ENCODE measurements at regions not wholly inside any gene's neighbourhood (a gene's known extent, or its start where the extent isn't known, plus 50 kb on each side); places are given as distances from the start of the nearest gene placed in this dataset.

- Histone ChIP-seq H3K27ac (ENCODE audit: low read depth, low read length) (no peak overlapping the region), H3K36me3 (ENCODE audit: control insufficient read depth in 1 of 2, insufficient read depth in 2 of 2, low read length in 2 of 2) (no peaks in the 10 kb centered on the region), H3K4me3 (ENCODE audit: low read depth in 1 of 2, low read length in 2 of 2) (no peak overlapping the region), H3K9me3 (ENCODE audit: control insufficient read depth in 1 of 2, low read length in 2 of 2) (no peaks in the 10 kb centered on the region), H3K27me3 (ENCODE audit: control insufficient read depth in 1 of 2, insufficient read depth in 2 of 2, low read length in 2 of 2) (peaks cover 0 to 7% of the 10 kb centered on the region in 2 donors), H3K4me1 (ENCODE audit: control insufficient read depth in 1 of 2, insufficient read depth in 2 of 2, low read length in 2 of 2) (no peaks in the 10 kb centered on the region), H3K9ac (ENCODE audit: low read depth in 1 of 2, low read length in 2 of 2) (no peak overlapping the region)
These were observed 80.5 kb upstream of the AFF3 start for GRCh38 chr2:100222844-100223243.

- H3K36me3 ChIP-seq (ENCODE audit: control insufficient read depth in 1 of 2, insufficient read depth in 2 of 2, low read length in 2 of 2): no peaks in the 10 kb centered on the region
- H3K27me3 ChIP-seq (ENCODE audit: control insufficient read depth in 1 of 2, insufficient read depth in 2 of 2, low read length in 2 of 2): peaks cover 0 to under 1% of the 10 kb centered on the region in 2 donors
- H3K27ac ChIP-seq (ENCODE audit: low read depth, low read length): no peak overlapping the region
- H3K4me3 ChIP-seq (ENCODE audit: low read depth in 1 of 2, low read length in 2 of 2): no peak overlapping the region
- H3K4me1 ChIP-seq (ENCODE audit: control insufficient read depth in 1 of 2, insufficient read depth in 2 of 2, low read length in 2 of 2): peaks cover 17 to 24% of the 10 kb centered on the region in 2 donors
- no peak overlapping the region for H3K9ac ChIP-seq (ENCODE audit: low read depth in 1 of 2, low read length in 2 of 2)
- no peaks in the 10 kb centered on the region for H3K9me3 ChIP-seq (ENCODE audit: control insufficient read depth in 1 of 2, low read length in 2 of 2)
These were observed 76.2 kb upstream of the AFF3 start for GRCh38 chr2:100218552-100218951.

- H3K27ac ChIP-seq (ENCODE audit: low read depth, low read length): no peak overlapping the region
- no peak overlapping the region for H3K4me3 ChIP-seq (ENCODE audit: low read depth in 1 of 2, low read length in 2 of 2)
- H3K4me1 ChIP-seq (ENCODE audit: control insufficient read depth in 1 of 2, insufficient read depth in 2 of 2, low read length in 2 of 2): peaks cover 28 to 35% of the 10 kb centered on the region in 2 donors
- H3K9ac ChIP-seq (ENCODE audit: low read depth in 1 of 2, low read length in 2 of 2): no peak overlapping the region
- no peaks in the 10 kb centered on the region for H3K27me3 ChIP-seq (ENCODE audit: control insufficient read depth in 1 of 2, insufficient read depth in 2 of 2, low read length in 2 of 2)
- no peaks in the 10 kb centered on the region for H3K9me3 ChIP-seq (ENCODE audit: control insufficient read depth in 1 of 2, low read length in 2 of 2)
- no peaks in the 10 kb centered on the region for H3K36me3 ChIP-seq (ENCODE audit: control insufficient read depth in 1 of 2, insufficient read depth in 2 of 2, low read length in 2 of 2)
These were observed 74.9 kb upstream of the AFF3 start for GRCh38 chr2:100217323-100217722.

GRCh38 chr2:100216015-100216414 lies 73.6 kb upstream of the AFF3 start:
- H3K9ac ChIP-seq (ENCODE audit: low read depth in 1 of 2, low read length in 2 of 2): no peak overlapping the region
- no peak overlapping the region for H3K4me3 ChIP-seq (ENCODE audit: low read depth in 1 of 2, low read length in 2 of 2)
- no peaks in the 10 kb centered on the region for H3K9me3 ChIP-seq (ENCODE audit: control insufficient read depth in 1 of 2, low read length in 2 of 2)
- no peak overlapping the region for H3K27ac ChIP-seq (ENCODE audit: low read depth, low read length)
- H3K4me1 ChIP-seq (ENCODE audit: control insufficient read depth in 1 of 2, insufficient read depth in 2 of 2, low read length in 2 of 2): peaks cover 28 to 35% of the 10 kb centered on the region in 2 donors
- no peaks in the 10 kb centered on the region for H3K27me3 ChIP-seq (ENCODE audit: control insufficient read depth in 1 of 2, insufficient read depth in 2 of 2, low read length in 2 of 2)
- H3K36me3 ChIP-seq (ENCODE audit: control insufficient read depth in 1 of 2, insufficient read depth in 2 of 2, low read length in 2 of 2): no peaks in the 10 kb centered on the region

- H3K4me3 ChIP-seq (ENCODE audit: low read depth in 1 of 2, low read length in 2 of 2): no peak overlapping the region
- no peak overlapping the region for H3K9ac ChIP-seq (ENCODE audit: low read depth in 1 of 2, low read length in 2 of 2)
- H3K27ac ChIP-seq (ENCODE audit: low read depth, low read length): no peak overlapping the region
- no peaks in the 10 kb centered on the region for H3K9me3 ChIP-seq (ENCODE audit: control insufficient read depth in 1 of 2, low read length in 2 of 2)
- H3K4me1 ChIP-seq (ENCODE audit: control insufficient read depth in 1 of 2, insufficient read depth in 2 of 2, low read length in 2 of 2): peaks cover 28 to 35% of the 10 kb centered on the region in 2 donors
- no peaks in the 10 kb centered on the region for H3K27me3 ChIP-seq (ENCODE audit: control insufficient read depth in 1 of 2, insufficient read depth in 2 of 2, low read length in 2 of 2)
- H3K36me3 ChIP-seq (ENCODE audit: control insufficient read depth in 1 of 2, insufficient read depth in 2 of 2, low read length in 2 of 2): no peaks in the 10 kb centered on the region
These were observed 73.0 kb upstream of the AFF3 start for GRCh38 chr2:100215371-100215770.

- Histone ChIP-seq H3K9ac (ENCODE audit: low read depth in 1 of 2, low read length in 2 of 2) (peak overlapping the region in 1 of 2 donors; percentile 3), H3K9me3 (ENCODE audit: control insufficient read depth in 1 of 2, low read length in 2 of 2) (no peaks in the 10 kb centered on the region), H3K27ac (ENCODE audit: low read depth, low read length) (peak overlapping the region; percentile 67), H3K4me3 (ENCODE audit: low read depth in 1 of 2, low read length in 2 of 2) (peak overlapping the region in 1 of 2 donors; percentile 9), H3K4me1 (ENCODE audit: control insufficient read depth in 1 of 2, insufficient read depth in 2 of 2, low read length in 2 of 2) (peaks cover 28 to 35% of the 10 kb centered on the region in 2 donors), H3K36me3 (ENCODE audit: control insufficient read depth in 1 of 2, insufficient read depth in 2 of 2, low read length in 2 of 2) (no peaks in the 10 kb centered on the region), H3K27me3 (ENCODE audit: control insufficient read depth in 1 of 2, insufficient read depth in 2 of 2, low read length in 2 of 2) (no peaks in the 10 kb centered on the region)
These were observed 72.0 kb upstream of the AFF3 start for GRCh38 chr2:100214265-100214971.

- H3K4me3 ChIP-seq (ENCODE audit: low read depth in 1 of 2, low read length in 2 of 2): peak overlapping the region; percentile 9 to 28
- no peaks in the 10 kb centered on the region for H3K9me3 ChIP-seq (ENCODE audit: control insufficient read depth in 1 of 2, low read length in 2 of 2)
- H3K9ac ChIP-seq (ENCODE audit: low read depth in 1 of 2, low read length in 2 of 2): no peak overlapping the region
- peaks cover 28 to 35% of the 10 kb centered on the region in 2 donors for H3K4me1 ChIP-seq (ENCODE audit: control insufficient read depth in 1 of 2, insufficient read depth in 2 of 2, low read length in 2 of 2)
- H3K27me3 ChIP-seq (ENCODE audit: control insufficient read depth in 1 of 2, insufficient read depth in 2 of 2, low read length in 2 of 2): no peaks in the 10 kb centered on the region
- H3K27ac ChIP-seq (ENCODE audit: low read depth, low read length): peak overlapping the region; percentile 53
- no peaks in the 10 kb centered on the region for H3K36me3 ChIP-seq (ENCODE audit: control insufficient read depth in 1 of 2, insufficient read depth in 2 of 2, low read length in 2 of 2)
These were observed 71.2 kb upstream of the AFF3 start for GRCh38 chr2:100213595-100213994.

- Histone ChIP-seq H3K9me3 (ENCODE audit: control insufficient read depth in 1 of 2, low read length in 2 of 2) (no peaks in the 10 kb centered on the region), H3K4me1 (ENCODE audit: control insufficient read depth in 1 of 2, insufficient read depth in 2 of 2, low read length in 2 of 2) (peaks cover 28 to 35% of the 10 kb centered on the region in 2 donors), H3K27ac (ENCODE audit: low read depth, low read length) (no peak overlapping the region), H3K4me3 (ENCODE audit: low read depth in 1 of 2, low read length in 2 of 2) (no peak overlapping the region), H3K36me3 (ENCODE audit: control insufficient read depth in 1 of 2, insufficient read depth in 2 of 2, low read length in 2 of 2) (no peaks in the 10 kb centered on the region), H3K9ac (ENCODE audit: low read depth in 1 of 2, low read length in 2 of 2) (no peak overlapping the region), H3K27me3 (ENCODE audit: control insufficient read depth in 1 of 2, insufficient read depth in 2 of 2, low read length in 2 of 2) (no peaks in the 10 kb centered on the region)
These were observed 70.5 kb upstream of the AFF3 start for GRCh38 chr2:100212850-100213249.

- no peaks in the 10 kb centered on the region for H3K36me3 ChIP-seq (ENCODE audit: control insufficient read depth in 1 of 2, insufficient read depth in 2 of 2, low read length in 2 of 2)
- peaks cover 0 to 3% of the 10 kb centered on the region in 2 donors for H3K27me3 ChIP-seq (ENCODE audit: control insufficient read depth in 1 of 2, insufficient read depth in 2 of 2, low read length in 2 of 2)
- H3K9me3 ChIP-seq (ENCODE audit: control insufficient read depth in 1 of 2, low read length in 2 of 2): no peaks in the 10 kb centered on the region
- no peak overlapping the region for H3K9ac ChIP-seq (ENCODE audit: low read depth in 1 of 2, low read length in 2 of 2)
- H3K27ac ChIP-seq (ENCODE audit: low read depth, low read length): no peak overlapping the region
- H3K4me1 ChIP-seq (ENCODE audit: control insufficient read depth in 1 of 2, insufficient read depth in 2 of 2, low read length in 2 of 2): peaks cover 28 to 33% of the 10 kb centered on the region in 2 donors
- no peak overlapping the region for H3K4me3 ChIP-seq (ENCODE audit: low read depth in 1 of 2, low read length in 2 of 2)
These were observed 69.1 kb upstream of the AFF3 start for GRCh38 chr2:100211521-100211920.

- Histone ChIP-seq H3K27me3 (ENCODE audit: control insufficient read depth in 1 of 2, insufficient read depth in 2 of 2, low read length in 2 of 2) (peaks cover 0 to 3% of the 10 kb centered on the region in 2 donors), H3K36me3 (ENCODE audit: control insufficient read depth in 1 of 2, insufficient read depth in 2 of 2, low read length in 2 of 2) (no peaks in the 10 kb centered on the region), H3K4me1 (ENCODE audit: control insufficient read depth in 1 of 2, insufficient read depth in 2 of 2, low read length in 2 of 2) (peaks cover 9% of the 10 kb centered on the region in 2 donors), H3K9ac (ENCODE audit: low read depth in 1 of 2, low read length in 2 of 2) (no peak overlapping the region), H3K27ac (ENCODE audit: low read depth, low read length) (no peak overlapping the region), H3K9me3 (ENCODE audit: control insufficient read depth in 1 of 2, low read length in 2 of 2) (no peaks in the 10 kb centered on the region), H3K4me3 (ENCODE audit: low read depth in 1 of 2, low read length in 2 of 2) (no peak overlapping the region)
These were observed 65.9 kb upstream of the AFF3 start for GRCh38 chr2:100208141-100208770.

All from duodenal mucosa (tissue), 2 donors.